ENCODE measurements at regions not wholly inside any gene's neighbourhood (a gene's known extent, or its start where the extent isn't known, plus 50 kb on each side); places are given as distances from the start of the nearest gene placed in this dataset.

GRCh38 chr9:85215961-85216360 lies 525.8 kb downstream of the AGTPBP1 start:
- intact Hi-C loops (cut with DNase I, micrococcal nuclease) = no loop called here
- H3K4me1 ChIP-seq (ENCODE audit: insufficient read depth, low read length) = no peaks in the 10 kb centered on the region
- H3K27me3 Mint-ChIP-seq = peaks cover 8% of the 10 kb centered on the region
- H3K27ac ChIP-seq (ENCODE audit: low read depth in 1 of 2, low read length in 2 of 2) = no peak overlapping the region
- H3K36me3 ChIP-seq (ENCODE audit: insufficient read depth, low read length) = no peaks in the 10 kb centered on the region
- no peaks in the 10 kb centered on the region for H3K4me1 Mint-ChIP-seq (ENCODE audit: low read depth)
- ChIA-PET CTCF (no interaction called here), POLR2A (no interaction called here)
- H3K27ac Mint-ChIP-seq = no peak overlapping the region
- no peak for TF ChIP-seq CTCF (IDR thresholded peaks at IDR 0.05)
- H3K9me3 ChIP-seq (ENCODE audit: control insufficient read depth in 1 of 2, insufficient read depth in 1 of 2, low read length in 2 of 2) = no peaks in the 10 kb centered on the region
- no peaks in the 10 kb centered on the region for H3K9me3 Mint-ChIP-seq
- DNase-seq = no peak
- H3K36me3 Mint-ChIP-seq (ENCODE audit: low read depth) = no peaks in the 10 kb centered on the region
- ATAC-seq (ENCODE audit: poor library complexity) = no peak
- no peaks in the 10 kb centered on the region for H3K27me3 ChIP-seq (ENCODE audit: control insufficient read depth in 1 of 2, insufficient read depth in 2 of 2, low read length in 2 of 2)
- H3K4me3 Mint-ChIP-seq = no peak overlapping the region
- H3K4me3 ChIP-seq (ENCODE audit: low read length) = no peak overlapping the region

- no peak for DNase-seq
- Mint-ChIP-seq H3K9me3 (no peaks in the 10 kb centered on the region), H3K27me3 (peaks cover 8% of the 10 kb centered on the region), H3K4me3 (no peak overlapping the region), H3K27ac (no peak overlapping the region), H3K36me3 (ENCODE audit: low read depth) (no peaks in the 10 kb centered on the region), H3K4me1 (ENCODE audit: low read depth) (no peaks in the 10 kb centered on the region)
- Histone ChIP-seq H3K9me3 (ENCODE audit: control insufficient read depth in 1 of 2, insufficient read depth in 1 of 2, low read length in 2 of 2) (peaks cover 0 to 3% of the 10 kb centered on the region in 2 experiments), H3K27ac (ENCODE audit: low read depth in 1 of 2, low read length in 2 of 2) (no peak overlapping the region), H3K4me1 (ENCODE audit: insufficient read depth, low read length) (no peaks in the 10 kb centered on the region), H3K27me3 (ENCODE audit: control insufficient read depth in 1 of 2, insufficient read depth in 2 of 2, low read length in 2 of 2) (no peaks in the 10 kb centered on the region), H3K4me3 (ENCODE audit: low read length) (no peak overlapping the region), H3K36me3 (ENCODE audit: insufficient read depth, low read length) (no peaks in the 10 kb centered on the region)
- no peak for TF ChIP-seq CTCF (IDR thresholded peaks at IDR 0.05)
- POLR2A ChIA-PET = no interaction called here
- no peak for ATAC-seq (ENCODE audit: poor library complexity)
- CTCF ChIA-PET = no interaction called here
- intact Hi-C loops (cut with DNase I, micrococcal nuclease) = no loop called here
Observed at GRCh38 chr9:85215416-85215815, 526.3 kb downstream of the AGTPBP1 start.

GRCh38 chr9:85213650-85214607 lies 527.8 kb downstream of the AGTPBP1 start:
- no peaks in the 10 kb centered on the region for H3K4me1 ChIP-seq (ENCODE audit: insufficient read depth, low read length)
- intact Hi-C loops (cut with DNase I, micrococcal nuclease) = no loop called here
- ATAC-seq (ENCODE audit: poor library complexity) = no peak
- H3K36me3 Mint-ChIP-seq (ENCODE audit: low read depth) = no peaks in the 10 kb centered on the region
- H3K27me3 Mint-ChIP-seq = peaks cover 8% of the 10 kb centered on the region
- H3K4me1 Mint-ChIP-seq (ENCODE audit: low read depth) = no peaks in the 10 kb centered on the region
- H3K4me3 Mint-ChIP-seq = no peak overlapping the region
- no peaks in the 10 kb centered on the region for H3K27me3 ChIP-seq (ENCODE audit: control insufficient read depth in 1 of 2, insufficient read depth in 2 of 2, low read length in 2 of 2)
- H3K9me3 Mint-ChIP-seq = no peaks in the 10 kb centered on the region
- no peaks in the 10 kb centered on the region for H3K36me3 ChIP-seq (ENCODE audit: insufficient read depth, low read length)
- H3K4me3 ChIP-seq (ENCODE audit: low read length) = no peak overlapping the region
- ChIA-PET POLR2A (no interaction called here), CTCF (no interaction called here)
- H3K9me3 ChIP-seq (ENCODE audit: control insufficient read depth in 1 of 2, insufficient read depth in 1 of 2, low read length in 2 of 2) = peaks cover 0 to 3% of the 10 kb centered on the region in 2 experiments
- no peak for DNase-seq
- H3K27ac ChIP-seq (ENCODE audit: low read depth in 1 of 2, low read length in 2 of 2) = no peak overlapping the region
- no peak overlapping the region for H3K27ac Mint-ChIP-seq
- TF ChIP-seq CTCF (IDR thresholded peaks at IDR 0.05) = no peak
